T-helper 1 cell treated with Interleukin-12 subunit alpha and Interleukin-12 subunit beta and Interleukin-4 antibody, amounts not matched to agents 30 ng/mL and 1 ng/mL, for 36 hours (primary cell): ENCODE measurements at regions not wholly inside any gene's neighbourhood (a gene's known extent, or its start where the extent isn't known, plus 50 kb on each side); places are given as distances from the start of the nearest gene placed in this dataset.

ENCODE experiments used
- intact Hi-C: fragments of 100-400 bp; cut with micrococcal nuclease; formaldehyde crosslinking; loops from one replicate; pipeline ENCODE4 v1.15.1; 2024

DNA sequence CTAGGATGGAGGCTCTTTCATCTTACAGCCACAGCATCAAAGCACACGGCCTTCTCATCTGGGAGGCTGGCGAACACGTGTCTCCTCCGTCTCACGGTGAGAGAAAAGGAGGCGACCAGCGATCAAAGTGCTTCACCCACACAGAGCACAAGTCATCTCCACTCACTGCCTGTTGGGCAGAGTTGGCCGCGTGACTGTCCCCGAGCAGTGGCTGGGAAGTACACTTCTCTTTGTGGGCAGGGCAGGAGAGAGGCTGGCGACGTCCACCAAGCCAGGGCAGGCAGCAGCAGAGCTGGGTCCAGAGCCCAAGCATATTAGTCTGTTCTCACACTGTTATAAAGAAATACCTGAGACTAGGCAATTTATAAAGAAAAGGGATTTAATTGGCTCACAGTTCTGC, 64.1 kb upstream of the FOXC1 start:
- intact Hi-C loops: no loop called here

DNA sequence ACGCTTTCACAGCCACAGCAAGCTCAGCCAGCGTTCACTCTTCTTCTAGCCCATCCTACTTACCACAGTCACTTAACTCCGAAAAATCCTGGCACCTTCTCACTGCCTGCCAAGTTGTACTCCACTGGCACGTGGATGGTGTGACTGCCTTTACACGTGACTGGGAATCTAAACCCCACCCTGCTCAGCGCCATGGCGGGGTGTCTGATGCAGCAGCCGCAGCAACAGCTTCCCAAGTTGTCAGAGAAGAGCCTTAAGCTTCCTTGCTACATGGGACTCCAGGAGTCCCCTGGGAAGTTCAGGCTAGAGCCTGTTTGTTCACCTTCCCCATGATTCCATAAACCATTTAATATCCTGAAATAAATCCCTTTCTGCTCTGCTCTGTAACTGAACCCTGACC, 61.9 kb upstream of the FOXC1 start:
- intact Hi-C loops: no loop called here

DNA sequence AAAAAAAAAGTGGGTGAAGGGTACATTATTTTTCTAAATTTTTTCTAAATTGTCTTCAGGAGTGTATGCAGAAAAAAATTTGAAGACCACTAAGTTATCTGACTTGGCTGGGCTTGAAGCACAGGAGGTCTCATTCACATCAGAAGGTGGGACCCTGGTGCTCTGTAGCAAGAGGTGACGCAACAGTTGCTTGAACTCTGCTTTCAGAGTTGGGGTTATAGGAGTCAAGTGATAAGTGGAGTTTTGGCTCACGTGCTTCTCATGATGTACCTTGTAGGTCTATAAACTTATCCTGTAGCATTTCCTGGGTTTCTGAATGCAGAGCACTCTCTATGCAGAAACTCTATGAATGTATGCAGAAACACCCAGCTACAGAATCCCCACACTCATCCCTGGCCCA, 58.5 kb upstream of the FOXC1 start:
- intact Hi-C loops: no loop called here

DNA sequence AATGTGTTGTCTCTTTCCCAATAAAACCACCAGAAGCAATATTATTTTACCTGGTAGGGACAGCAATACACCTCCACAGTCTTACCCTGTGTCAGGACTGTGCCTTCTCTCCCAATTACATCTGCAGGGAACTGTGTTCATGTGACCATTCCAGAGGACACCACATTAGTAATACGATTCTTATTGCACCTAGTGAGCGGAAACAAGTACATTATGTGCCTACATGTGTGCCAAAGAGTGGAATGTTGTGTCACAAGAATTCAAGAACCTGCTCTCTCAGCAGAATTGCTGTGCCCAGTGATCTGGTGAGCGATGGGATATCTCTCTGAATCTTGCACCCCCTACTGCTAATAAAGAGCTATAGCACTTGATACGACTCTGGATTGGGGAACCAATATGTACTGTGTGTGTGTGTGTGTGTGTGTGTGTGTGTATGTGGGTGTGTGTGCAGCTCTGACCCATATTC, 57.4 kb upstream of the FOXC1 start:
- intact Hi-C loops: loop anchor here (1.0 kb wide), 1 partner anchor 28 kb away; no protein-coding TSS in a partner anchor

DNA sequence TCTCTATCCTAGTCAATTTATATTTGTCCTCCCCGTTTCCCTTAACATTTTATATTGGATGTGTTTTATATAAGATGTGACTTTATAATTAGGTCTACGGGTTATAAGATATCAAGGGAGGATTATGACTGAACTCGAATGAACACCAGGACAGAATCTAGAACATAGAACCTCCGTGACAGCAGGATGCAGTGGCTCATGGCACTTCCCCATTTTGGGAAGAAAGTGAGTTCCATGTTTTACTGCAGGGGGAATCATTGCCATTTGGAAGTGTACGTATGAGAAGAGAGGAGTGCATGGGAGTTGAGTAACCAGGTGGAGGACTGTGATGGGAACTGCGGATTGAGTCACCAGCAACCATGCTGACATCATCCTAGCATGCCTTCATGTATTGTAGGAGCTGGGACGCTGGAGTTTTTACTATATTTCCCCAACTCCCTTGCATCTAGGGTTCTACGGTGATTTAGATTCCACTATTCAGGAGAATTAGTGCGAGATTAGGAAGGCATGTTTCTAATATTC, 56.1 kb upstream of the FOXC1 start:
- intact Hi-C loops: no loop called here

DNA sequence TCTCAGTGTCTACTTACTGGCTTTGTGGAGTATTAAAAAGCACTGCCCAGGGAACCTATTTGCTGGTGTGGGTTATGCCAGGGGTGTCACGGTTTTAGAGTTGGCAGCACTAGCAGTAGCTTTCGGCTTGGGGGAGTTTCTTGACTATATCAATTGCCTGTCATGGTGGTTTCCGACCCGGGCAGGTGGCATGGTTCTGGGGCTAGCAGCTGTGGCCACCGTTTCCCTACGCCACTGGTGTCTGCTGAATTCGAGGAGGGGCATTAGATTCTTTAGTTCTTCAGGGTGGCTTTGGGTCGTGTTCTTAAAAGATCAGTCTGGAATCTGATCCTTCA, 55.6 kb upstream of the FOXC1 start:
- intact Hi-C loops: no loop called here

DNA sequence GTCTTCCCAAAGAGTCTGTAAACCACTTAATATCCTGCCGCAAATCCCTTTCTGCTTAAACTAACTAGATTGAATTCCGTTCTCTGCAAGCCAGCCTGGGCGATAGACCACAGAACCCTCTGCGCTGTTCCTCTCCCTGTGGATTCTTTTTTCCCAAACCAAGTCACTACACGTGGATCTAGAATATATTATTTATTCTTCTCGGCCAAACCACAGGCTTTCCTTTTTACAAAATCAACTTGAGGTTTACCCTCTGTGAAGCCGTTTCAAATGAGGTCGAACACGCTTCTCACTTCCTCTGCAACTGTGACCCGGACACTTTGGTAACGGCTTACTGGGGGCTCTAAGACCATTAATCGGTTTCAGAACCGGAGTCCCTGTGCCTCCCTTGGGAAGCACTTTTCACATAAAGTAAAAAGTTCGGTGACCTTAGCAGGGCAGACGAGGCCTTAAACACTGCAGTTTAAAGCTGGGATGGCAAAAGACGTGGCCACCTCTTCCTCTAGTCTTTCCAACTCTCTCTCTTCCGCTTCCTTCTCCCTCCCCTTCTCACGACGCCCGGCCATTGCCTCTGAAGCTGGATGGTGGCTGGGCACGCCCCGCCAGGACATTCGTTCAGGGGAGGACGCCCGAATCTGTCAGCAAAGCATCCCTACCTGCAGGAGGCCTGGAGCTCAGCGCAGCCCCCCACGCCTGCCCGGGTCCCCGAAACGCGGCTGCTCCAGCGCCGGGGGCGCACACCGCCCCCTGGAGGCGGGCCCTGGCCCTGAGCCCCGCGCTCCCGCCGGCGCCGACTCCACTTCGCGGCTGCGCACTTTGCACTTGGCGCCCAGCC, 55.0 kb upstream of the FOXC1 start:
- intact Hi-C loops: no loop called here

DNA sequence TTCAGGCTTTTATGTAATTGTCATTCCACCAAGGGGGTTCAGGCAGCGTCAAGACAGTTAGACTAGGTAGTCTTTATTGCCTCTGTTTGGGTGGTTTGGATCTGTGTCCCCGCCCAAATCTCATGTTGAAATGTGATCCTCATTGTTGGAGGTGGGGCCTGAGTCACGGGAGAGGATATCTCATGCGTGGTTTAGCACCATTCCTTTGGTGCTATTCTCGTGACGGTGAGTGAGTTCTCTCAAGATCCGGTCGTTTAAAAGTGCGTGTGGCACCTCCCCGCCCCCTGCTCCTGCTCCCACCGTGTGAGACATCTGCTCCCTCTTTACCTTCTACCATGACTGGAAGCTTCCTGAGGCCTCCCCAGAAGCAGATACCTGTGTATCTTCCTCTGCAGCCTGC, 51.3 kb upstream of the FOXC1 start:
- intact Hi-C loops: no loop called here
